Right lobe of liver (tissue), 6 donors: ENCODE measurements at regions not wholly inside any gene's neighbourhood (a gene's known extent, or its start where the extent isn't known, plus 50 kb on each side); places are given as distances from the start of the nearest gene placed in this dataset.

ENCODE experiments used
- ATAC-seq, 4 donors: fragments of 200-7000 bp; cut with Tn5 transposase; one replicate each; pipeline ENCODE4 v1.9.1; 2020; ENCODE audit warnings: mild to moderate bottlenecking in 4 of 4, moderate library complexity in 4 of 4
- DNase-seq, 3 donors: peaks; one replicate each; pipeline ENCODE4 v3.0.0-alpha.2; 2020
- H3K27ac ChIP-seq, 3 donors: fragments of 200-600 bp; one replicate each; pipeline ENCODE4 v1.8.0; 2022
- H3K27me3 ChIP-seq, 2 donors: fragments of 200-600 bp; one replicate each; pipeline ENCODE4 v1.8.0; 2022
- H3K36me3 ChIP-seq, 4 donors: fragments of 200-600 bp; sonication (generic) in 1 of 4; one replicate each; pipeline versions ENCODE4 v1.5.1 to v1.8.0; 2017 to 2022; ENCODE audit warnings: control low read depth in 1 of 4
- H3K4me1 ChIP-seq, 4 donors: fragments of 200-600 bp; sonication (generic) in 1 of 4; one replicate each; pipeline versions ENCODE4 v1.5.1 to v1.8.0; 2017 to 2022; ENCODE audit warnings: control low read depth in 1 of 4
- H3K4me3 ChIP-seq, 3 donors: fragments of 200-600 bp; one replicate each; pipeline ENCODE4 v1.8.0; 2022
- H3K9me3 ChIP-seq, 4 donors: fragments of 200-600 bp; sonication (generic) in 1 of 4; one replicate each; pipeline versions ENCODE4 v1.5.1 to v1.8.0; 2017 to 2022; ENCODE audit warnings: control low read depth in 1 of 4
- CTCF ChIP-seq, 4 donors: fragments of 200-600 bp in 3 of 4; fragments of 450-650 bp in 1 of 4; IDR thresholded peaks; one replicate each; pipeline versions ENCODE4 v1.5.1 to v1.8.0; 2016 to 2022; ENCODE audit warnings: antibody characterized with exemption in 4 of 4, mild to moderate bottlenecking in 2 of 4
- POLR2A ChIP-seq: fragments of 450-650 bp; IDR thresholded peaks from one replicate; pipeline ENCODE4 v1.6.1; 2017; ENCODE audit warnings: antibody characterized with exemption, mild to moderate bottlenecking
- WGBS: methylation state at CpG from one replicate; pipeline ENCODE4 v1.1.6; 2018; ENCODE audit warnings: low coverage, low lambda C conversion rate; ENCODE audit not compliant: insufficient coverage; ENCODE audit errors: missing lambda C conversion rate; 5-methylcytosine and 5-hydroxymethylcytosine counted together
- intact Hi-C, 2 donors: fragments of 100-400 bp; cut with DNase I; formaldehyde crosslinking; loops; one replicate each; pipeline versions ENCODE4 v1.11.2 to v1.14.1; 2022
- donor health status: DM: no; HTN: yes; CAD: no.
- donor health status: DM: no; HTN: no; CAD: no.
- donor health status: DM: no; HTN: no; CAD: no.
- donor health status: DM: no; HTN: yes; CAD: no.
- donor health status: DM: no; HTN: yes; CAD: no.

GRCh38 chr3:153073636-153074035 lies 88.4 kb upstream of the RAP2B start:
- no peak for DNase-seq
- no peak for ATAC-seq
- Histone ChIP-seq H3K4me3 (no peak overlapping the region), H3K9me3 (no peaks in the 10 kb centered on the region), H3K27me3 (no peaks in the 10 kb centered on the region), H3K27ac (no peak overlapping the region), H3K4me1 (no peaks in the 10 kb centered on the region), H3K36me3 (no peaks in the 10 kb centered on the region)
- intact Hi-C loops: no loop called here
- TF ChIP-seq POLR2A (no peak), CTCF (IDR thresholded peaks at IDR 0.05) (no peak)
- WGBS: 18% methylated on average over 3 of the region's 5 CpGs

GRCh38 chr3:153078826-153079225 lies 83.2 kb upstream of the RAP2B start:
- WGBS: 42% methylated on average over 5 of the region's 7 CpGs
- H3K4me3 ChIP-seq: no peak overlapping the region
- no peak overlapping the region for H3K27ac ChIP-seq
- intact Hi-C loops: no loop called here
- no peaks in the 10 kb centered on the region for H3K27me3 ChIP-seq
- H3K36me3 ChIP-seq: no peaks in the 10 kb centered on the region
- no peaks in the 10 kb centered on the region for H3K9me3 ChIP-seq
- no peaks in the 10 kb centered on the region for H3K4me1 ChIP-seq
- TF ChIP-seq CTCF (IDR thresholded peaks at IDR 0.05) (no peak), POLR2A (no peak)
- DNase-seq (no peak), ATAC-seq (no peak)

GRCh38 chr3:153079386-153079785 lies 82.6 kb upstream of the RAP2B start:
- no peak for DNase-seq
- intact Hi-C loops: no loop called here
- Histone ChIP-seq H3K4me3 (no peak overlapping the region), H3K27me3 (no peaks in the 10 kb centered on the region), H3K27ac (no peak overlapping the region), H3K9me3 (no peaks in the 10 kb centered on the region), H3K36me3 (no peaks in the 10 kb centered on the region), H3K4me1 (no peaks in the 10 kb centered on the region)
- ATAC-seq: no peak
- no peak for TF ChIP-seq POLR2A
- no peak for TF ChIP-seq CTCF (IDR thresholded peaks at IDR 0.05)

- DNase-seq (no peak), ATAC-seq (no peak)
- Histone ChIP-seq H3K36me3 (no peaks in the 10 kb centered on the region), H3K4me1 (no peaks in the 10 kb centered on the region), H3K4me3 (no peak overlapping the region), H3K9me3 (no peaks in the 10 kb centered on the region), H3K27ac (no peak overlapping the region), H3K27me3 (no peaks in the 10 kb centered on the region)
- intact Hi-C loops: no loop called here
- WGBS: 51% methylated on average over 3 of the region's 3 CpGs
- no peak for TF ChIP-seq CTCF (IDR thresholded peaks at IDR 0.05)
Measured at GRCh38 chr3:153080778-153081240, 81.2 kb upstream of the RAP2B start.

- Histone ChIP-seq H3K4me1 (no peaks in the 10 kb centered on the region), H3K36me3 (no peaks in the 10 kb centered on the region), H3K4me3 (no peak overlapping the region), H3K27me3 (no peaks in the 10 kb centered on the region), H3K27ac (no peak overlapping the region), H3K9me3 (no peaks in the 10 kb centered on the region)
- TF ChIP-seq POLR2A (no peak), CTCF (IDR thresholded peaks at IDR 0.05) (no peak)
- intact Hi-C loops: no loop called here
- DNase-seq: no peak
- no peak for ATAC-seq
- 78% methylated on average over 3 of the region's 3 CpGs for WGBS
Measured at GRCh38 chr3:153084431-153084830, 77.6 kb upstream of the RAP2B start.
